LNCAP (cell line): ENCODE measurements at regions not wholly inside any gene's neighbourhood (a gene's known extent, or its start where the extent isn't known, plus 50 kb on each side); places are given as distances from the start of the nearest gene placed in this dataset.

ENCODE experiments used
- TF ChIP-seq, protein P1 (sequence below): fragments of 450-650 bp; IDR thresholded peaks from 2 replicates; pipeline ENCODE4 v1.5.1; 2017; ENCODE audit warnings: mild to moderate bottlenecking

DNA sequence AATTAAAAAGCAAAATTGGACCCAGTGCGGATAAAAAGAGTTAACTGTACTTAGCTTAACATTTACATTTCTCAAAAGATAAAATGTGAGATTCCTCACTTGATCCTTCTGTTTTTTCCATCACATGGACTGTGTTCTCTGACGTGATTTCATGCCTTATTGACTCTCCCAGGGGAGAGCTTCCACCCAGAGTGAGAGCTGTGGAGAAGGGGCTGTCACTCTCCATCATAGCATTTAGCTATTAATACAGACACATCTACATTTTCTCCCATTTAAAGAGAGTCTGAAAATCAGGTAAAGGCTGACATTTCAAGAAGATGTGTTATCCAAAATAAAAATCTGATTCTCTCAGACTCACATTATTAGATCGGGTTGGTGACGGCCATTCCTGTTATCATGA lies 493.8 kb downstream of the FBXO15 start:
- TF ChIP-seq, protein P1, sequence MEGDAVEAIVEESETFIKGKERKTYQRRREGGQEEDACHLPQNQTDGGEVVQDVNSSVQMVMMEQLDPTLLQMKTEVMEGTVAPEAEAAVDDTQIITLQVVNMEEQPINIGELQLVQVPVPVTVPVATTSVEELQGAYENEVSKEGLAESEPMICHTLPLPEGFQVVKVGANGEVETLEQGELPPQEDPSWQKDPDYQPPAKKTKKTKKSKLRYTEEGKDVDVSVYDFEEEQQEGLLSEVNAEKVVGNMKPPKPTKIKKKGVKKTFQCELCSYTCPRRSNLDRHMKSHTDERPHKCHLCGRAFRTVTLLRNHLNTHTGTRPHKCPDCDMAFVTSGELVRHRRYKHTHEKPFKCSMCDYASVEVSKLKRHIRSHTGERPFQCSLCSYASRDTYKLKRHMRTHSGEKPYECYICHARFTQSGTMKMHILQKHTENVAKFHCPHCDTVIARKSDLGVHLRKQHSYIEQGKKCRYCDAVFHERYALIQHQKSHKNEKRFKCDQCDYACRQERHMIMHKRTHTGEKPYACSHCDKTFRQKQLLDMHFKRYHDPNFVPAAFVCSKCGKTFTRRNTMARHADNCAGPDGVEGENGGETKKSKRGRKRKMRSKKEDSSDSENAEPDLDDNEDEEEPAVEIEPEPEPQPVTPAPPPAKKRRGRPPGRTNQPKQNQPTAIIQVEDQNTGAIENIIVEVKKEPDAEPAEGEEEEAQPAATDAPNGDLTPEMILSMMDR = no peak

DNA sequence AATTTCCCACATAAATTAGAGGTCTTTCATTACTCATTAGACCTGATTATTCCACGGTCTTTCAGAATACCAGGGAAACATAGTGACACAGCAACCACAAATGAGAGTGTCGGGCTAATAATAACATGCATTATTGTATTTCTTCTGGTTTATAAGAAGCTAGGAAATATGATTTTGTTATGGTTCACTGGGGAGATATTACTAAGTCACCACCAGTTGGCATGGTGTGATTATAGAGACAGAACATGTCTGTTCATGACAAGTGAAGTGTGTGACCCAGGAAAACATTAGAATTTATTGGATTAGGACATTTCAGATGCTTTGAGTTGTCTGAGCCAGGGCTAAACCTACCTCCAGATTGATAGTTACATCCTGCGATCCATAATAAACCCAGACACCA lies 494.4 kb downstream of the FBXO15 start:
- TF ChIP-seq, protein P1 = no peak

DNA sequence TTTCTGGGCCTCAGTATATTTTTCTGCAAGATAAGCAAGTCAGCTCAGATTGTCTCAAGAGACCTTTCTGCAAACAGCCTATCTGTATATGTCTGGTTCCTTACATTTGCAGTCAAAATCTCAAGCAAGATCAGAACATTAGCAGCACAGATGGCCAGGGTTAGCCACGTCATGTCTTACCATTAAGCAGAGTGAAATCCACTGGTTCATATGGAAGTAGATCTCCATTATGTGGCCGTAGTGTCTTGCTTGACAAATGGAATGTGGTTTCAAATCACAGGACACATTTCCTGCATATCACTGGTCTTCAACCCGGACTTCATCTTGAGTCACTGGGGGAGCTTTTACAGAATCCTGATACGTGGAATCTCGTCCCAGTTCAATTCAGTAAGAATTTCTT lies 500.2 kb downstream of the FBXO15 start:
- TF ChIP-seq, protein P1 = no peak

GRCh38 chr18:73646772-73647171 lies 500.9 kb downstream of the FBXO15 start:
- TF ChIP-seq, protein P1 = no peak

- TF ChIP-seq, protein P1 = no peak
Measured at GRCh38 chr18:73646196-73646595, 501.4 kb downstream of the FBXO15 start.

DNA sequence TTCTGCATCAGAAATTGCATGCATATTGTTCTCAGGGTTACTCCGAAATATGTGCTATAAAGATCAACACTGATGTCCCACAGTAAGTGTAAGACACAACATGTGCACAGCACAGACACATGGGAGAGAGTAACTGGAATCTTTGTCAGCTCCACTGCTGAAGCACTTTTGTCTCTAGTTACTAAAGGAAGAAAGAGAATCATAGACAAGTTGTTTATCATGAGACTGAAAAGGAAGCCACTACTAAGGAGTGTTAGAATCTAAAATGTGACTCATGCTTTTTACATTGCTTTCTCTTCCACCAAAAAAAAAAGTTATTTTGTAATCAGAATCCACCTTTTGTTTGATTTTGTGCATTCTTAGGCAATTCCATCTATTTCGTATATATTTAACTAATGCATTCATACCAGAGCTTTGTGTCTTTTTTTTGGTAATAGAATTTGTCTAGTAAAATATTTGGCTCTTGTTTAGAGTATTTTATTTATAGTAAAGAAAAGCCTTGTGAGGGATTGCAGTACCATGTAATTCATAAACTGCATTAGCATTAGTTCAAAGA lies 502.4 kb downstream of the FBXO15 start:
- TF ChIP-seq, protein P1 = no peak

DNA sequence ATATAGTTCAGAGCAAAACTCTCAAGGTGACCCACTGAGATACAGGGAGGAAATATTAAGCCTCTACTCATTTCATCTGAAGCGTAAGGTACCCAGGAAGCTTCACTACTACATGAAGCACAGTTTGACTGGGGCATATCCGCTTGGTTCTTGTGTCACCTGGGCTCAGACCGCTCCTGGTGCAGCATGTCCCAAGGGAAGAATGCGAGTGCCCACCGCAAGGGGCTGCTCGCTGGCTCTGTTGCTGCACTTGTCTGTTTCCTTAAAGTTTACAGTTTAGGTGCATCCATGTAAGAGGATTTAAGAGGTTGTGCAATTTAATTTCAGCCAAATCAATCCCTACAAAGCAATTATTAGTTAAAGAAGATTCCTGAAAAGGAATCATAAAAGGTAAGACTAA lies 507.8 kb downstream of the FBXO15 start:
- TF ChIP-seq, protein P1 = no peak

DNA sequence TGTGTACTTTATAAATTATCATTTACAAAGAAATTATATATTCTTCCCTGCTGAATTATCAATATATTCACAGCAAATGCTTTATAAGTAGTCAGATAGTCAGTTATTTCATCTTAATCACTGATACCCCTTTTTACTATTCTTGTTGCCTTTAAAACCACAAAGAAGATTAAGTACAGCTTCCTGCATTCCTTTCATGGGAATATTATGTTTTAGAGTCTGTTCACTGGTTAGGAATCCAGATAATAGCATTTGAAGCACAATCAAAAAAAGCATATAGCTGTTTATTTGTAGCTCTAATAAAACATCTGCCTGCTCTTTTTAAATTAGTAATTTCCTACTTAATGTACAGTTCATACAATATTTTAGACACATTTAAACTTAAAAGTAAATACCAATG lies 508.9 kb downstream of the FBXO15 start:
- TF ChIP-seq, protein P1 = no peak
